H1 (cell line): ENCODE measurements at regions not wholly inside any gene's neighbourhood (a gene's known extent, or its start where the extent isn't known, plus 50 kb on each side); places are given as distances from the start of the nearest gene placed in this dataset.

Experiments
- CTCF ChIA-PET: fragments of 300-600 bp; sonication (Branson Sonifier 250); formaldehyde crosslinking; loops from one replicate; lab custom pipeline; 2021; ENCODE audit not compliant: partially characterized antibody; lab: Charles Lee
- POLR2A ChIA-PET: fragments of 300-600 bp; sonication (Branson Sonifier 250); formaldehyde crosslinking; loops from one replicate; lab custom pipeline; 2021; ENCODE audit warnings: inconsistent platforms; ENCODE audit not compliant: partially characterized antibody; lab: Charles Lee
- DNase-seq, 2 experiments: peaks; one replicate each; pipeline versions ENCODE4 v3.0.0 to v3.0.0-alpha.2; 2010 to 2022; ENCODE audit warnings: low spot score in 2 of 2, low read depth in 1 of 2, mixed read lengths in 1 of 2
- FAIRE-seq: peaks from 2 replicates; lab custom pipeline; 2011; peaks lifted over from hg19 to GRCh38; lab: Jason Lieb, UNC
- H2AFZ ChIP-seq: 2 replicates; pipeline ENCODE4 v1.8.1; 2012; ENCODE audit warnings: low read length, inconsistent platforms
- H2AK5ac ChIP-seq: 2 replicates; pipeline ENCODE4 v1.6.1; 2013; ENCODE audit warnings: low read depth, low read length
- H2BK120ac ChIP-seq: replicated peaks from 2 replicates; pipeline ENCODE3; 2013; ENCODE audit warnings: low read depth, low read length, inconsistent platforms
- H2BK12ac ChIP-seq: 2 replicates; pipeline ENCODE4 v1.6.1; 2013; ENCODE audit warnings: low read depth, low read length
- H2BK15ac ChIP-seq: 2 replicates; pipeline ENCODE4 v1.6.1; 2013; ENCODE audit warnings: low read length
- H2BK20ac ChIP-seq: 2 replicates; pipeline ENCODE4 v1.6.1; 2013; ENCODE audit warnings: low read length
- H2BK5ac ChIP-seq: 2 replicates; pipeline ENCODE4 v1.6.1; 2013; ENCODE audit warnings: low read depth, low read length
- H3K14ac ChIP-seq: 2 replicates; pipeline ENCODE4 v1.6.1; 2013; ENCODE audit warnings: inconsistent platforms; ENCODE audit not compliant: insufficient read length
- H3K18ac ChIP-seq: 2 replicates; pipeline ENCODE4 v1.6.1; 2013; ENCODE audit warnings: low read length; ENCODE audit errors: extremely low read depth
- H3K23ac ChIP-seq: 2 replicates; pipeline ENCODE4 v1.6.1; 2013; ENCODE audit warnings: inconsistent platforms; ENCODE audit not compliant: insufficient read length
- H3K23me2 ChIP-seq: 2 replicates; pipeline ENCODE4 v1.6.1; 2013; ENCODE audit warnings: low read depth, low read length
- H3K27ac ChIP-seq: 2 replicates; pipeline ENCODE4 v1.6.1; 2011; ENCODE audit warnings: low read depth, low read length, inconsistent platforms
- H3K27me3 ChIP-seq, 4 experiments: replicated peaks in 1 of 4; 1 replicate in 1 of 4; 2 replicates in 3 of 4; pipeline versions ENCODE4 v1.6.1 to v1.8.1; 2011 to 2013; ENCODE audit warnings: low read length in 3 of 4, mild to moderate bottlenecking in 3 of 4, inconsistent platforms in 2 of 4, mixed read lengths in 2 of 4, moderate library complexity in 1 of 4; ENCODE audit not compliant: control insufficient read depth in 3 of 4, insufficient read depth in 3 of 4; ENCODE audit errors: extremely low read depth in 1 of 4
- H3K36me3 ChIP-seq, 4 experiments: 2 replicates each; pipeline versions ENCODE4 v1.6.1 to v1.8.1; 2011 to 2013; ENCODE audit warnings: mild to moderate bottlenecking in 4 of 4, low read length in 3 of 4, moderate library complexity in 2 of 4, control low read depth in 1 of 4, inconsistent platforms in 1 of 4; ENCODE audit not compliant: insufficient read depth in 4 of 4, control insufficient read depth in 2 of 4
- H3K4ac ChIP-seq: replicated peaks from 2 replicates; pipeline ENCODE3; 2013; ENCODE audit warnings: low read length, low read depth, mixed read lengths, inconsistent platforms; ENCODE audit not compliant: insufficient read length
- H3K4me1 ChIP-seq, 4 experiments: replicated peaks in 1 of 4; 1 replicate in 1 of 4; 2 replicates in 3 of 4; pipeline versions ENCODE4 v1.6.1 to v1.8.1; 2011 to 2013; ENCODE audit warnings: low read length in 3 of 4, inconsistent platforms in 2 of 4, mixed read lengths in 1 of 4; ENCODE audit not compliant: insufficient read depth in 4 of 4, control insufficient read depth in 3 of 4
- H3K4me2 ChIP-seq, 2 experiments: 2 replicates each; pipeline versions ENCODE4 v1.6.1 to v1.8.1; 2011 to 2013; ENCODE audit warnings: low read depth in 2 of 2, low read length in 2 of 2, control low read depth in 1 of 2, inconsistent platforms in 1 of 2, mild to moderate bottlenecking in 1 of 2; ENCODE audit not compliant: insufficient read depth in 1 of 2
- H3K4me3 ChIP-seq, 4 experiments: fragments of 200-600, 300-600 bp in 1 of 4; sonication (generic), shearing (Covaris generic), sonication (Bioruptor Twin) in 1 of 4; 2 replicates each; pipeline versions ENCODE4 v1.5.1 to v1.8.1; 2011 to 2016; ENCODE audit warnings: low read length in 4 of 4, low read depth in 3 of 4, control low read depth in 2 of 4, inconsistent platforms in 2 of 4, mild to moderate bottlenecking in 2 of 4, mixed read lengths in 1 of 4, moderate library complexity in 1 of 4; ENCODE audit not compliant: insufficient read depth in 2 of 4; ENCODE audit errors: extremely low read depth in 1 of 4
- H3K56ac ChIP-seq: replicated peaks from 2 replicates; pipeline ENCODE3; 2013; ENCODE audit warnings: low read depth, mild to moderate bottlenecking, mixed read lengths, low read length, inconsistent platforms; ENCODE audit not compliant: insufficient read length
- H3K79me1 ChIP-seq: 2 replicates; pipeline ENCODE4 v1.6.1; 2013; ENCODE audit warnings: low read depth, low read length, control low read depth
- H3K79me2 ChIP-seq, 2 experiments: 2 replicates each; pipeline versions ENCODE4 v1.6.1 to v1.8.1; 2012 to 2013; ENCODE audit warnings: low read length in 2 of 2, mild to moderate bottlenecking in 2 of 2, inconsistent platforms in 1 of 2; ENCODE audit not compliant: insufficient read depth in 2 of 2, control insufficient read depth in 1 of 2
- H3K9ac ChIP-seq, 4 experiments: replicated peaks in 1 of 4; 1 replicate in 1 of 4; 2 replicates in 3 of 4; pipeline versions ENCODE4 v1.6.1 to v1.8.1; 2011 to 2013; ENCODE audit warnings: low read depth in 3 of 4, low read length in 3 of 4, control low read depth in 2 of 4, mild to moderate bottlenecking in 2 of 4, moderate library complexity in 2 of 4, inconsistent platforms in 1 of 4; ENCODE audit errors: extremely low read depth in 1 of 4
- H3K9me3 ChIP-seq, 2 experiments: 2 replicates each; pipeline versions ENCODE4 v1.6.1 to v1.8.1; 2012 to 2013; ENCODE audit warnings: mild to moderate bottlenecking in 2 of 2, moderate library complexity in 2 of 2, control low read depth in 1 of 2, inconsistent platforms in 1 of 2, low read depth in 1 of 2, low read length in 1 of 2, mixed read lengths in 1 of 2; ENCODE audit not compliant: insufficient read depth in 2 of 2
- H4K20me1 ChIP-seq, 2 experiments: replicated peaks in 1 of 2; 2 replicates each; pipeline versions ENCODE3 to v1.8.1; 2011 to 2013; ENCODE audit warnings: inconsistent platforms in 2 of 2, low read length in 2 of 2, mild to moderate bottlenecking in 1 of 2; ENCODE audit not compliant: insufficient read depth in 2 of 2, control insufficient read depth in 1 of 2
- H4K5ac ChIP-seq: 2 replicates; pipeline ENCODE4 v1.6.1; 2013; ENCODE audit warnings: low read length, low read depth, mixed read lengths, inconsistent platforms; ENCODE audit not compliant: insufficient read length
- H4K8ac ChIP-seq: 2 replicates; pipeline ENCODE4 v1.8.0; 2013; ENCODE audit warnings: mild to moderate bottlenecking, moderate library complexity, low read length, inconsistent platforms; ENCODE audit not compliant: insufficient read depth; ENCODE audit errors: extremely low read depth
- H4K91ac ChIP-seq: replicated peaks from 2 replicates; pipeline ENCODE3; 2013; ENCODE audit warnings: low read length, mixed read lengths, inconsistent platforms; ENCODE audit not compliant: insufficient read length
- CBX5 ChIP-seq: fragments of 300-800, 300-1000 bp; sonication (generic); IDR thresholded peaks from 2 replicates; pipeline ENCODE4 v1.7.1; 2016; ENCODE audit warnings: antibody characterized with exemption, low read length, low read depth
- FOSL1 ChIP-seq: IDR thresholded peaks from 2 replicates; pipeline ENCODE4 v1.6.1; 2011; ENCODE audit warnings: mild to moderate bottlenecking, low read depth, low read length, moderate library complexity; ENCODE audit not compliant: insufficient read depth
- SIRT6 ChIP-seq: IDR thresholded peaks from one replicate; pipeline ENCODE4 v1.7.1; 2012; ENCODE audit warnings: low read length, inconsistent platforms
- WGBS, 2 experiments: shearing (Covaris generic) in 1 of 2; methylation state at CpG; one replicate each; pipeline versions ENCODE4 v1.1.6 to v1.1.7; 2013 to 2015; ENCODE audit warnings: low lambda C conversion rate in 2 of 2, mixed read lengths in 2 of 2, inconsistent platforms in 1 of 2, low coverage in 1 of 2, missing lambda C conversion rate in 1 of 2; ENCODE audit not compliant: insufficient replicate concordance in 2 of 2, insufficient coverage in 1 of 2, insufficient read length in 1 of 2; ENCODE audit errors: extremely low coverage in 1 of 2, missing lambda C conversion rate in 1 of 2; 5-methylcytosine and 5-hydroxymethylcytosine counted together

- TF ChIP-seq SIRT6 (no peak), CBX5 (no peak), FOSL1 (no peak)
- Histone ChIP-seq H3K9me3 (0 out of 4 replicates have a peak, but pooled peaks cover 0 to 3% of the 10 kb centered on the region in 2 experiments), H3K4me1 (no peaks in the 10 kb centered on the region), H3K56ac (no peak overlapping the region), H3K4ac (no peak overlapping the region), H3K79me1 (no peaks in the 10 kb centered on the region), H4K20me1 (no peaks in the 10 kb centered on the region), H2BK12ac (no peak overlapping the region), H3K4me3 (no peak overlapping the region), H3K23me2 (no peaks in the 10 kb centered on the region), H4K91ac (no peak overlapping the region), H3K9ac (no peak overlapping the region), H4K5ac (no peak overlapping the region), H2AK5ac (no peak overlapping the region), H3K23ac (no peak overlapping the region), H2BK15ac (no peak overlapping the region), H3K27me3 (no peaks in the 10 kb centered on the region), H3K36me3 (no peaks in the 10 kb centered on the region), H2BK5ac (no peak overlapping the region), H3K79me2 (no peaks in the 10 kb centered on the region), H3K27ac (no peak overlapping the region), H3K18ac (no peak overlapping the region), H3K14ac (no peak overlapping the region), H2AFZ (no peak overlapping the region), H4K8ac (no peak overlapping the region), H2BK20ac (no peak overlapping the region), H3K4me2 (no peak overlapping the region), H2BK120ac (no peak overlapping the region)
- DNase-seq (no peak), FAIRE-seq (no peak)
- POLR2A ChIA-PET = no interaction called here
- 83% methylated on average over 2 of the region's 2 CpGs; no CpG with 5 or more reads in 1 of the 2 experiments for WGBS, 2 experiments
- CTCF ChIA-PET = no interaction called here
Observed at GRCh38 chr14:87380054-87380453, 612.9 kb downstream of the GALC start.
